H1 (cell line): ENCODE measurements at regions not wholly inside any gene's neighbourhood (a gene's known extent, or its start where the extent isn't known, plus 50 kb on each side); places are given as distances from the start of the nearest gene placed in this dataset.

Experiments
- CTCF ChIA-PET: fragments of 300-600 bp; sonication (Branson Sonifier 250); formaldehyde crosslinking; loops from one replicate; lab custom pipeline; 2021; ENCODE audit not compliant: partially characterized antibody; lab: Charles Lee
- POLR2A ChIA-PET: fragments of 300-600 bp; sonication (Branson Sonifier 250); formaldehyde crosslinking; loops from one replicate; lab custom pipeline; 2021; ENCODE audit warnings: inconsistent platforms; ENCODE audit not compliant: partially characterized antibody; lab: Charles Lee
- DNase-seq, 2 experiments: peaks; one replicate each; pipeline versions ENCODE4 v3.0.0 to v3.0.0-alpha.2; 2010 to 2022; ENCODE audit warnings: low spot score in 2 of 2, low read depth in 1 of 2, mixed read lengths in 1 of 2
- FAIRE-seq: peaks from 2 replicates; lab custom pipeline; 2011; peaks lifted over from hg19 to GRCh38; lab: Jason Lieb, UNC
- H2AFZ ChIP-seq: 2 replicates; pipeline ENCODE4 v1.8.1; 2012; ENCODE audit warnings: low read length, inconsistent platforms
- H2AK5ac ChIP-seq: 2 replicates; pipeline ENCODE4 v1.6.1; 2013; ENCODE audit warnings: low read depth, low read length
- H2BK120ac ChIP-seq: replicated peaks from 2 replicates; pipeline ENCODE3; 2013; ENCODE audit warnings: low read depth, low read length, inconsistent platforms
- H2BK12ac ChIP-seq: 2 replicates; pipeline ENCODE4 v1.6.1; 2013; ENCODE audit warnings: low read depth, low read length
- H2BK15ac ChIP-seq: 2 replicates; pipeline ENCODE4 v1.6.1; 2013; ENCODE audit warnings: low read length
- H2BK20ac ChIP-seq: 2 replicates; pipeline ENCODE4 v1.6.1; 2013; ENCODE audit warnings: low read length
- H2BK5ac ChIP-seq: 2 replicates; pipeline ENCODE4 v1.6.1; 2013; ENCODE audit warnings: low read depth, low read length
- H3K14ac ChIP-seq: 2 replicates; pipeline ENCODE4 v1.6.1; 2013; ENCODE audit warnings: inconsistent platforms; ENCODE audit not compliant: insufficient read length
- H3K18ac ChIP-seq: 2 replicates; pipeline ENCODE4 v1.6.1; 2013; ENCODE audit warnings: low read length; ENCODE audit errors: extremely low read depth
- H3K23ac ChIP-seq: 2 replicates; pipeline ENCODE4 v1.6.1; 2013; ENCODE audit warnings: inconsistent platforms; ENCODE audit not compliant: insufficient read length
- H3K23me2 ChIP-seq: 2 replicates; pipeline ENCODE4 v1.6.1; 2013; ENCODE audit warnings: low read depth, low read length
- H3K27ac ChIP-seq: 2 replicates; pipeline ENCODE4 v1.6.1; 2011; ENCODE audit warnings: low read depth, low read length, inconsistent platforms
- H3K27me3 ChIP-seq, 4 experiments: replicated peaks in 1 of 4; 1 replicate in 1 of 4; 2 replicates in 3 of 4; pipeline versions ENCODE4 v1.6.1 to v1.8.1; 2011 to 2013; ENCODE audit warnings: low read length in 3 of 4, mild to moderate bottlenecking in 3 of 4, inconsistent platforms in 2 of 4, mixed read lengths in 2 of 4, moderate library complexity in 1 of 4; ENCODE audit not compliant: control insufficient read depth in 3 of 4, insufficient read depth in 3 of 4; ENCODE audit errors: extremely low read depth in 1 of 4
- H3K36me3 ChIP-seq, 4 experiments: 2 replicates each; pipeline versions ENCODE4 v1.6.1 to v1.8.1; 2011 to 2013; ENCODE audit warnings: mild to moderate bottlenecking in 4 of 4, low read length in 3 of 4, moderate library complexity in 2 of 4, control low read depth in 1 of 4, inconsistent platforms in 1 of 4; ENCODE audit not compliant: insufficient read depth in 4 of 4, control insufficient read depth in 2 of 4
- H3K4ac ChIP-seq: replicated peaks from 2 replicates; pipeline ENCODE3; 2013; ENCODE audit warnings: low read length, low read depth, mixed read lengths, inconsistent platforms; ENCODE audit not compliant: insufficient read length
- H3K4me1 ChIP-seq, 4 experiments: replicated peaks in 1 of 4; 1 replicate in 1 of 4; 2 replicates in 3 of 4; pipeline versions ENCODE4 v1.6.1 to v1.8.1; 2011 to 2013; ENCODE audit warnings: low read length in 3 of 4, inconsistent platforms in 2 of 4, mixed read lengths in 1 of 4; ENCODE audit not compliant: insufficient read depth in 4 of 4, control insufficient read depth in 3 of 4
- H3K4me2 ChIP-seq, 2 experiments: 2 replicates each; pipeline versions ENCODE4 v1.6.1 to v1.8.1; 2011 to 2013; ENCODE audit warnings: low read depth in 2 of 2, low read length in 2 of 2, control low read depth in 1 of 2, inconsistent platforms in 1 of 2, mild to moderate bottlenecking in 1 of 2; ENCODE audit not compliant: insufficient read depth in 1 of 2
- H3K4me3 ChIP-seq, 4 experiments: fragments of 200-600, 300-600 bp in 1 of 4; sonication (generic), shearing (Covaris generic), sonication (Bioruptor Twin) in 1 of 4; 2 replicates each; pipeline versions ENCODE4 v1.5.1 to v1.8.1; 2011 to 2016; ENCODE audit warnings: low read length in 4 of 4, low read depth in 3 of 4, control low read depth in 2 of 4, inconsistent platforms in 2 of 4, mild to moderate bottlenecking in 2 of 4, mixed read lengths in 1 of 4, moderate library complexity in 1 of 4; ENCODE audit not compliant: insufficient read depth in 2 of 4; ENCODE audit errors: extremely low read depth in 1 of 4
- H3K56ac ChIP-seq: replicated peaks from 2 replicates; pipeline ENCODE3; 2013; ENCODE audit warnings: low read depth, mild to moderate bottlenecking, mixed read lengths, low read length, inconsistent platforms; ENCODE audit not compliant: insufficient read length
- H3K79me1 ChIP-seq: 2 replicates; pipeline ENCODE4 v1.6.1; 2013; ENCODE audit warnings: low read depth, low read length, control low read depth
- H3K79me2 ChIP-seq, 2 experiments: 2 replicates each; pipeline versions ENCODE4 v1.6.1 to v1.8.1; 2012 to 2013; ENCODE audit warnings: low read length in 2 of 2, mild to moderate bottlenecking in 2 of 2, inconsistent platforms in 1 of 2; ENCODE audit not compliant: insufficient read depth in 2 of 2, control insufficient read depth in 1 of 2
- H3K9ac ChIP-seq, 4 experiments: replicated peaks in 1 of 4; 1 replicate in 1 of 4; 2 replicates in 3 of 4; pipeline versions ENCODE4 v1.6.1 to v1.8.1; 2011 to 2013; ENCODE audit warnings: low read depth in 3 of 4, low read length in 3 of 4, control low read depth in 2 of 4, mild to moderate bottlenecking in 2 of 4, moderate library complexity in 2 of 4, inconsistent platforms in 1 of 4; ENCODE audit errors: extremely low read depth in 1 of 4
- H3K9me3 ChIP-seq, 2 experiments: 2 replicates each; pipeline versions ENCODE4 v1.6.1 to v1.8.1; 2012 to 2013; ENCODE audit warnings: mild to moderate bottlenecking in 2 of 2, moderate library complexity in 2 of 2, control low read depth in 1 of 2, inconsistent platforms in 1 of 2, low read depth in 1 of 2, low read length in 1 of 2, mixed read lengths in 1 of 2; ENCODE audit not compliant: insufficient read depth in 2 of 2
- H4K20me1 ChIP-seq, 2 experiments: replicated peaks in 1 of 2; 2 replicates each; pipeline versions ENCODE3 to v1.8.1; 2011 to 2013; ENCODE audit warnings: inconsistent platforms in 2 of 2, low read length in 2 of 2, mild to moderate bottlenecking in 1 of 2; ENCODE audit not compliant: insufficient read depth in 2 of 2, control insufficient read depth in 1 of 2
- H4K5ac ChIP-seq: 2 replicates; pipeline ENCODE4 v1.6.1; 2013; ENCODE audit warnings: low read length, low read depth, mixed read lengths, inconsistent platforms; ENCODE audit not compliant: insufficient read length
- H4K8ac ChIP-seq: 2 replicates; pipeline ENCODE4 v1.8.0; 2013; ENCODE audit warnings: mild to moderate bottlenecking, moderate library complexity, low read length, inconsistent platforms; ENCODE audit not compliant: insufficient read depth; ENCODE audit errors: extremely low read depth
- H4K91ac ChIP-seq: replicated peaks from 2 replicates; pipeline ENCODE3; 2013; ENCODE audit warnings: low read length, mixed read lengths, inconsistent platforms; ENCODE audit not compliant: insufficient read length
- EP300 ChIP-seq, 2 experiments: IDR thresholded peaks; 1 replicate in 1 of 2; 2 replicates in 1 of 2; pipeline ENCODE4 v1.6.1; 2011 to 2012; ENCODE audit warnings: low read depth in 2 of 2, low read length in 2 of 2, mild to moderate bottlenecking in 2 of 2, borderline replicate concordance in 1 of 2, inconsistent platforms in 1 of 2, moderate library complexity in 1 of 2
- FOSL1 ChIP-seq: IDR thresholded peaks from 2 replicates; pipeline ENCODE4 v1.6.1; 2011; ENCODE audit warnings: mild to moderate bottlenecking, low read depth, low read length, moderate library complexity; ENCODE audit not compliant: insufficient read depth
- HDAC6 ChIP-seq: IDR thresholded peaks from one replicate; pipeline ENCODE4 v1.7.1; 2012; ENCODE audit warnings: low read depth, mild to moderate bottlenecking, inconsistent platforms, low read length, moderate library complexity
- KDM4A ChIP-seq: IDR thresholded peaks from one replicate; pipeline ENCODE4 v1.7.1; 2012; ENCODE audit warnings: low read depth, mild to moderate bottlenecking, moderate library complexity, low read length, inconsistent platforms; ENCODE audit not compliant: severe bottlenecking
- POU5F1 ChIP-seq: IDR thresholded peaks from 2 replicates; pipeline ENCODE4 v1.6.1; 2011; ENCODE audit warnings: low read depth, mild to moderate bottlenecking, low read length, moderate library complexity
- RNF2 ChIP-seq: fragments of 200-900, 300-1000 bp; sonication (generic); IDR thresholded peaks from 2 replicates; pipeline ENCODE4 v1.7.1; 2016; ENCODE audit warnings: borderline replicate concordance, low read depth, mild to moderate bottlenecking, antibody characterized with exemption, low read length; ENCODE audit not compliant: poor library complexity, severe bottlenecking; ENCODE audit errors: missing control alignments
- SAP30 ChIP-seq: fragments of 300-600 bp; sonication (generic); IDR thresholded peaks from 2 replicates; pipeline ENCODE4 v1.7.1; 2012; ENCODE audit warnings: low read length, moderate library complexity, mild to moderate bottlenecking, inconsistent platforms; ENCODE audit not compliant: insufficient read depth, insufficient replicate concordance
- TAF7 ChIP-seq: optimal IDR thresholded peaks from 2 replicates; pipeline ENCODE3; 2011; ENCODE audit warnings: low read depth, mild to moderate bottlenecking, inconsistent platforms, low read length, moderate library complexity, borderline replicate concordance
- ZNF274 ChIP-seq: IDR thresholded peaks from 2 replicates; pipeline ENCODE4 v1.7.0; 2012; ENCODE audit warnings: low read length, borderline replicate concordance; ENCODE audit errors: extremely low read depth
- WGBS, 2 experiments: shearing (Covaris generic) in 1 of 2; methylation state at CpG; one replicate each; pipeline versions ENCODE4 v1.1.6 to v1.1.7; 2013 to 2015; ENCODE audit warnings: low lambda C conversion rate in 2 of 2, mixed read lengths in 2 of 2, inconsistent platforms in 1 of 2, low coverage in 1 of 2, missing lambda C conversion rate in 1 of 2; ENCODE audit not compliant: insufficient replicate concordance in 2 of 2, insufficient coverage in 1 of 2, insufficient read length in 1 of 2; ENCODE audit errors: extremely low coverage in 1 of 2, missing lambda C conversion rate in 1 of 2; 5-methylcytosine and 5-hydroxymethylcytosine counted together

DNA sequence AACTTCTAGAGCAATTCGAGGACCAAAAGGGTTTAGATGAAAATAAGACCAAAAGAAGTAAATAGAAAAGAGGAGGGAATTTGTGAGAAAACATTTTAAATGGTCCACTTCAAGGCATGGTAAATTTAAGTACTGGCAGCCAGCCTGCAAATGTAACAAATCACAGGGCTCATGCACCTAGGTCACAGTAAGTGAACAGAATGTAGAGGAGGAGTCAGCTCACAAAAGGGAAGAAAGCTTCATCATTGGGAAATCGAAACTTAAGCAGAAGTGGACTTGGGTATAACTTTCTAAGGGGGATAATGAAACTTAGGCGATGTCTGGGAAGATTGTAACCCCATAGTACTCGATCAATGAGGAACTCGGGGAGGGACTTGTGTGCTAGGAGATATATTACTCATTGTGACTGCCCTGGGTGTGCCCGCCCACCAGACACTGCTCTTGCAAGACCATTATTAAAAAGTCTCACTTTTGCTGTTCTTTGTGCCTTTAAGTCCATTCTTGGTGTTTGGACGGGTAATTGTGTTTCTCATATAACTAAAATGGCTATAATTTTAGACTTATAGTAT lies 1053.6 kb upstream of the MIR17HG start:
- Histone ChIP-seq H2BK15ac (no peak overlapping the region), H3K4me2 (no peak overlapping the region), H3K23ac (no peak overlapping the region), H3K79me1 (no peaks in the 10 kb centered on the region), H2AK5ac (no peak overlapping the region), H2AFZ (no peak overlapping the region), H3K4me1 (no peaks in the 10 kb centered on the region), H3K23me2 (no peaks in the 10 kb centered on the region), H2BK20ac (no peak overlapping the region), H3K4ac (no peak overlapping the region), H2BK12ac (no peak overlapping the region), H3K79me2 (no peaks in the 10 kb centered on the region), H3K9ac (no peak overlapping the region), H4K91ac (no peak overlapping the region), H3K4me3 (no peak overlapping the region), H3K9me3 (no peaks in the 10 kb centered on the region), H2BK5ac (no peak overlapping the region), H3K27me3 (no peaks in the 10 kb centered on the region), H4K20me1 (no peaks in the 10 kb centered on the region), H3K14ac (no peak overlapping the region), H2BK120ac (no peak overlapping the region), H4K5ac (no peak overlapping the region), H3K27ac (no peak overlapping the region), H3K56ac (no peak overlapping the region), H4K8ac (no peak overlapping the region), H3K36me3 (no peaks in the 10 kb centered on the region), H3K18ac (no peak overlapping the region)
- CTCF ChIA-PET, result no interaction called here
- POLR2A ChIA-PET, result no interaction called here
- FAIRE-seq (no peak), DNase-seq (no peak)
- 87% methylated on average over 7 of the region's 7 CpGs; no CpG with 5 or more reads in 1 of the 2 experiments for WGBS, 2 experiments
- TF ChIP-seq RNF2 (no peak), KDM4A (no peak), SAP30 (no peak), ZNF274 (no peak), TAF7 (no peak), FOSL1 (no peak), POU5F1 (no peak), EP300 (IDR thresholded peaks at IDR 0.05; ENCODE audit: borderline replicate concordance in 1 of 2, low read depth in 2 of 2, low read length in 2 of 2) (no peak), HDAC6 (no peak)
